Stimulated activated CD8-positive, alpha-beta memory T cell treated with anti-CD3 and anti-CD28 coated beads, Interleukin-12 subunit alpha, Interleukin-12 subunit beta, amount 100 ng/mL, for 1 hour (primary cell): ENCODE measurements at regions not wholly inside any gene's neighbourhood (a gene's known extent, or its start where the extent isn't known, plus 50 kb on each side); places are given as distances from the start of the nearest gene placed in this dataset.
"Not testable (repeated sequence)": the region's sequence is repeated elsewhere in the genome, so short reads cannot be mapped to it uniquely, and the experiment has no call there.

Experiments
- DNase-seq: peaks from one replicate; pipeline ENCODE4 v3.0.0-alpha.2; 2020; ENCODE audit warnings: low read depth

- DNase-seq: not testable (repeated sequence)
Measured at GRCh38 chr22:22756551-22757201, 112.3 kb downstream of the GGTLC2 start.

DNA sequence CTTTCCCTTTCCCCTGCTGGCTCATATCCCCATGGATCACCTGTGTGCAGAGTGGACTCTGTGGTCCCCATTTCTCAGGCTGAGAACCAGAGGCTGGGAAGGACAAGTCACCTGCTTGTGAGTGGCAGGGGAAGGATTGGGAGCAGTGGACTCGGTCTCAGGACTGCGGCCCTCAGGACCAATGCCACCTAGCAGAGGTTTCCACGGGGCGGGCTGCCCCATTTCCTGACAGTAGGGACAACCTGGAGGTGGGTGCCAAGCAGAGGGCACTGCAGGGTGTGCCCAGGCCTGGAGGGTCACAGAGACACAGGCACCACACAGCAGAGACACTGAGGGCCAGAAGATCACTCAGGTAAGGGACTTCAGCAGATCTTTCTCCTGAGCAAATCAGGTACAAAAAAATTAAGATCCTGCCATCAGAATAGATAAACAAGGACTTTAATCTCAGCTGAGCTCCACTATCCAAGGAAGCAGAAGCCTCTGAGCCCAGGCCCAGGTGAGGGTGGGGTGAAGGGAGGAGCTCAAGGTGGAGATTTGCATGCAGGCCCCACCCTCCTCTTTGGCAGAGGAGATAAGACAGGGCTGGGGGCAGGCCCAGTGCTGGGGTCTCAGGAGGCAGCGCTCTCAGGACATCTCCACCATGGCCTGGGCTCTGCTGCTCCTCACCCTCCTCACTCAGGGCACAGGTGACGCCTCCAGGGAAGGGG is 113.8 kb downstream of the GGTLC2 start:
- DNase-seq: not testable (repeated sequence)

GRCh38 chr22:22759371-22759770 is 115.0 kb downstream of the GGTLC2 start:
- no peak for DNase-seq

- no peak for DNase-seq
Measured at GRCh38 chr22:22759889-22760546, 115.6 kb downstream of the GGTLC2 start.

DNA sequence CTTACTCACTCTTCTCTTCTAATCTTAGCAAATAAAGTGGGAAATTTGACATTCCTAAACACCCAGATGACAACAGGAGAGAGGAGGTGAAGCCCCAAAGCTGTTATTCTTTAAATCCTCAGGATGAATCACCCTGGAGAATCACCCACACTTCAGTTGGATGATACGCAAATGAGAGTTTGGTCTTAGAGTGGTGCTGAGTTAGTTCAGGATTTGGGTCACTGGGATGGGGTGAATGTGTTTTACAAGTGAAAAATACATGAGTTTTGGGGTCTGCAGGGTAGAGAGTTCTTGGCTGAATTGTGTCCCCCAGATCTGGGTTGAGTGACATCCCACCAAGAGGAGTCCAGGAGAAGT is 117.2 kb downstream of the GGTLC2 start:
- no peak for DNase-seq

DNA sequence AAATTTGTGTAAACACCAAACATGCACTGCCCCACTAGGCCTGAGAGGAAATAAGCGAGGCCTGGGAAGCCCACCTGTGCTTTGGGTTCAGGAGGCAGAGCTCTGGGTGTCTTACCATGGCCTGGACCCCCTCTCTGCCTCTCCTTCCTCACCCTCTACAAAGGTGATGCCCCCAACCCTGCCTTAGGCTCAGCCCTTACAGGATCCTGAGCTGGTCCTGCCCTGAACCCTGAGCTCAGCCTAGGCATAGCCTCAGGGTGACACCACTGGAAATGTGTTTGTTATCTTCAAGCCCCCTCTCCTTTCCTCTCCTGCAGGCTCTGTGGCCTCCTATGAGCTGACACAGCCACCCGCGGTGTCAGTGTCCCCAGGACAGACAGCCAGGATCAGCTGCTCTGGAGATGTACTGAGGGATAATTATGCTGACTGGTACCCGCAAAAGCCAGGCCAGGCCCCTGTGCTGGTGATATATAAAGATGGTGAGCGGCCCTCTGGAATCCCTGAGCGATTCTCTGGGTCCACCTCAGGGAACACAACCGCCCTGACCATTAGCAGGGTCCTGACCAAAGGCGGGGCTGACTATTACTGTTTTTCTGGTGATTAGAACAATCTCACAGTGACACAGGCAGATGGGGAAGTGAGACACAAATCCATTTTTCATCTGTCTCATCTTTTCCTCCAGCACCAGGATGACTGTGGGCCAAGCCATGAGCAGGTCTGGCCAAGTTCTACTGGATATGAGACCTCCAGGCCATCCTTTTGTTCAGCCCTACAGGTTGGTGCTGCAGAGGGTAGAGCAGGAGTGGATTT is 117.8 kb downstream of the GGTLC2 start:
- no peak for DNase-seq

DNA sequence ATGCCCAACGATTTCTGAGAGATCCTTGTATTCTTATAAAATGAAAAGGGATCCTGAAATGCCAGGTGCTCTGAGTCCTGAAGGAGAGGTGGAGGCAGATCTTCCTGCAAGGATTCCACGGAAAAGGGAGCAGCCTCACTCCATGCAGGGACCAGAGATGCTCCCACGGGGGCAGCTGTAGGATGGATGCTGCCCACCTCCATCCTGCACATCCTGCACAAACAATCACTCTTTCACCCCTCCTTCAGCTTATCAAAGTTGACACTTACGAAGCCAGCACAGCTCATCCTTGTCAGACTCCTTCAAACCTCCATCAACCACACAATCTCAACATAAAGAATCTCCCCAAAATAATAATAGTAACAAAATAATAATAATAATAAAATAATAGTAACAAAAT is 119.1 kb downstream of the GGTLC2 start:
- no peak for DNase-seq

DNA sequence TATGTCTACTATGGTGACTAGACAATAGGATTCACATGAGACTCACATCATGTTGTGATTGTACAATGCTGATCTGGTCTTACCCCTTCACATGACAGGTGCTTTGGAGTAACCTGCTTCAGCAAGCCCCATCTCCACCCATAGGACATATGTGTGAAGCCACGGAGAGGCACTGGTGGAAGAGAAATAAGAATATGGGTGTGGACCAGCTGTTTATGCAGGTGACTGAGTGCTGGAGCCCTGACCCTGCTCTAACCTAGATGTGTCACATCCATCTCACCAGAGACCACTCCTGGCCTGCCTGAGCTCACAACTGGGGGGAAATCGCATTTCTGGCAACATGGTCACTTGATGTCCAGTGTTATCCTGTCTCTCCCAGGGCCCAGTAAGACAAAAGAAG is 119.7 kb downstream of the GGTLC2 start:
- DNase-seq: no peak

GRCh38 chr22:22767876-22768602 is 119.6 kb upstream of the IGLL5 start:
- no peak for DNase-seq

- no peak for DNase-seq
Measured at GRCh38 chr22:22768885-22769284, 118.7 kb upstream of the IGLL5 start.

GRCh38 chr22:22769434-22770279 is 118.0 kb upstream of the IGLL5 start:
- DNase-seq: no peak

GRCh38 chr22:22770280-22770871 is 117.2 kb upstream of the IGLL5 start:
- DNase-seq: no peak

GRCh38 chr22:22770881-22771280 is 116.7 kb upstream of the IGLL5 start:
- DNase-seq: no peak

- no peak for DNase-seq
Measured at GRCh38 chr22:22771696-22772377, 115.8 kb upstream of the IGLL5 start.

DNA sequence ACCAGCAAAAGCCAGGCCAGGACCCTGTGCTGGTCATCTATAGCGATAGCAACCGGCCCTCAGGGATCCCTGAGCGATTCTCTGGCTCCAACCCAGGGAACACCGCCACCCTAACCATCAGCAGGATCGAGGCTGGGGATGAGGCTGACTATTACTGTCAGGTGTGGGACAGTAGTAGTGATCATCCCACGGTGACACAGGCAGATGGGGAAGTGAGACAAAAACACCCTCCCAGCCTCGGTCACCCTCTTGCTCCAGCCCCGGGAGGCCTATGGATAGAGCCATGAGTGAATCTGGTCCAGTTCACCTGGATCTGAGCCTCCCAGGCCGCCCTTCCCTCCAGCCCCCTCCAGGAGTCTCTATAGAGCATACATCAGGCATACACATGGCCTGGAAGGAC is 115.2 kb upstream of the IGLL5 start:
- DNase-seq: no peak

DNA sequence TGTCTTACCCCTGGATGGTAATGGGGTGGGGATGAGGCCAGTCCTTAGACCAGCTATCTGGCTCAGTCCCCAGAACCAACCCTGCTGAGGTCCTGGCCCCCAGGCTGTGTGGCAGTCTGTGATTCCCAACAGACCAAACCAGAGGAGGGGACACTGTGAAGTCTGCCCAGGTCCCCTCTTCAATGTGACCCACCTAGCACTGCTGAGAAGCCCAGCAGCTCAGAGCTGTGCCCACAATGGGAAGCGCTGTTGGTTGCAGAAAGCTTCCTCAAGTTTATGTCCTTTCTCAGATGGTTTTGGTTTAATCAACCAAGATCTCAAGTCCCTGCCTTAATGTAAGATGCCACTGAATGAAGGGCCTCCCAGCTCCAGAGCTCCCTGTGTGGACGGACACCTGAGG is 114.7 kb upstream of the IGLL5 start:
- DNase-seq: no peak

DNA sequence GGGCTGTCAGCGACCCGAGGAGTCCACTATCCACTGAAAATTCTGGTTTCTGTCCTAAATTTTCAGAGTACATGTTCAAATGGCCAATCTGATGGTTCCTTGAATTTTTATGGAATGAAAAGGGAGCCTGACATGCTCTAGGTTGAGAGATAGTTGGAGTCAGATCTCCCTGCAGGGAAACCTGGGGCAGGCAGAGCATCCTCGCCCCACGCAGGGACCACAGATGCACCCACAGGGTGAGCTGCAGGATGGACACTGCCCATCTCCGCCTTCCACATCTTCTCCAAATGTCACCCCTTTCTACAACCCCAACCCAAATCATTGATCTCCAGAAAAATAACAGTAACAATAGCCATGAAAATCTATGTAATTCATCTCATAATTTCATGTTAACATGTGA is 114.2 kb upstream of the IGLL5 start:
- no peak for DNase-seq

GRCh38 chr22:22773979-22774604 is 113.5 kb upstream of the IGLL5 start:
- DNase-seq: no peak

GRCh38 chr22:22774762-22775161 is 112.9 kb upstream of the IGLL5 start:
- not testable (repeated sequence) for DNase-seq

- no peak for DNase-seq
Measured at GRCh38 chr22:22776121-22776520, 111.5 kb upstream of the IGLL5 start.
